Hepatocyte (in vitro differentiated cells): ENCODE measurements at regions not wholly inside any gene's neighbourhood (a gene's known extent, or its start where the extent isn't known, plus 50 kb on each side); places are given as distances from the start of the nearest gene placed in this dataset.
"Not testable (repeated sequence)": the region's sequence is repeated elsewhere in the genome, so short reads cannot be mapped to it uniquely, and the experiment has no call there.

Experiments
- CTCF ChIP-seq: fragments of 200-600 bp; sonication (generic); IDR thresholded peaks from 2 replicates; pipeline ENCODE4 v1.5.1; 2016; ENCODE audit warnings: antibody characterized with exemption, mild to moderate bottlenecking; ENCODE audit not compliant: poor library complexity
- EZH2 ChIP-seq: fragments of 200-600 bp; sonication (generic); IDR thresholded peaks from 2 replicates; pipeline ENCODE4 v1.6.1; 2016; ENCODE audit warnings: antibody characterized with exemption, mild to moderate bottlenecking, borderline replicate concordance
- EZH2phosphoT487 ChIP-seq: fragments of 200-600 bp; sonication (generic); IDR thresholded peaks from one replicate; pipeline ENCODE4 v1.6.1; 2018; ENCODE audit warnings: antibody characterized with exemption, mild to moderate bottlenecking, low read depth, moderate library complexity; ENCODE audit not compliant: unreplicated experiment, severe bottlenecking

GRCh38 chr14:105644053-105644435 is 117.7 kb downstream of the TMEM121 start:
- not testable (repeated sequence) for TF ChIP-seq EZH2, CTCF, EZH2phosphoT487
